PFSK-1 (cell line): ENCODE measurements at regions not wholly inside any gene's neighbourhood (a gene's known extent, or its start where the extent isn't known, plus 50 kb on each side); places are given as distances from the start of the nearest gene placed in this dataset.

Experiments
- FOXP2 ChIP-seq: optimal IDR thresholded peaks from 2 replicates; pipeline ENCODE3; 2011; ENCODE audit warnings: borderline replicate concordance, control low read depth, inconsistent platforms; ENCODE audit not compliant: insufficient read depth; ENCODE audit errors: extremely low read length, extremely low read depth
- POLR2AphosphoS5 ChIP-seq: IDR thresholded peaks from 2 replicates; pipeline ENCODE4 v1.6.1; 2012; ENCODE audit warnings: low read depth, mild to moderate bottlenecking, control low read depth, low read length, moderate library complexity
- REST ChIP-seq, 2 experiments: IDR thresholded peaks; 2 replicates each; pipeline versions ENCODE4 v1.6.1 to v1.8.0; 2011 to 2012; ENCODE audit warnings: low read depth in 2 of 2, low read length in 2 of 2, control low read depth in 1 of 2, inconsistent platforms in 1 of 2, mild to moderate bottlenecking in 1 of 2, moderate library complexity in 1 of 2; ENCODE audit not compliant: insufficient read depth in 1 of 2
- SIN3A ChIP-seq: IDR thresholded peaks from 2 replicates; pipeline ENCODE4 v1.6.1; 2012; ENCODE audit warnings: mild to moderate bottlenecking, low read length, moderate library complexity, borderline replicate concordance; ENCODE audit not compliant: insufficient read depth
- TAF1 ChIP-seq: IDR thresholded peaks from 2 replicates; pipeline ENCODE4 v1.6.1; 2012; ENCODE audit warnings: low read length, control low read depth, borderline replicate concordance; ENCODE audit not compliant: insufficient read depth

- TF ChIP-seq FOXP2 (no peak), REST (IDR thresholded peaks at IDR 0.05; ENCODE audit: insufficient read depth in 1 of 2, low read depth in 2 of 2, low read length in 2 of 2) (no peak), POLR2AphosphoS5 (no peak), TAF1 (no peak), SIN3A (no peak)
Measured at GRCh38 chr18:28432339-28432738, 255.4 kb upstream of the CDH2 start.

GRCh38 chr18:28425886-28426285 is 249.0 kb upstream of the CDH2 start:
- no peak for TF ChIP-seq FOXP2
- no peak for TF ChIP-seq TAF1
- TF ChIP-seq POLR2AphosphoS5: no peak
- TF ChIP-seq REST (IDR thresholded peaks at IDR 0.05; ENCODE audit: insufficient read depth in 1 of 2, low read depth in 2 of 2, low read length in 2 of 2): no peak
- no peak for TF ChIP-seq SIN3A

- TF ChIP-seq POLR2AphosphoS5 (no peak), REST (IDR thresholded peaks at IDR 0.05; ENCODE audit: insufficient read depth in 1 of 2, low read depth in 2 of 2, low read length in 2 of 2) (no peak), TAF1 (no peak), FOXP2 (no peak), SIN3A (no peak)
Measured at GRCh38 chr18:28422577-28422976, 245.6 kb upstream of the CDH2 start.

- TF ChIP-seq FOXP2: no peak
- no peak for TF ChIP-seq SIN3A
- TF ChIP-seq POLR2AphosphoS5: no peak
- no peak for TF ChIP-seq REST (IDR thresholded peaks at IDR 0.05; ENCODE audit: insufficient read depth in 1 of 2, low read depth in 2 of 2, low read length in 2 of 2)
- no peak for TF ChIP-seq TAF1
Measured at GRCh38 chr18:28412521-28412920, 235.6 kb upstream of the CDH2 start.

- TF ChIP-seq TAF1: no peak
- TF ChIP-seq SIN3A: no peak
- no peak for TF ChIP-seq REST (IDR thresholded peaks at IDR 0.05; ENCODE audit: insufficient read depth in 1 of 2, low read depth in 2 of 2, low read length in 2 of 2)
Measured at GRCh38 chr18:28411806-28412205, 234.9 kb upstream of the CDH2 start.
